ENCODE measurements at regions not wholly inside any gene's neighbourhood (a gene's known extent, or its start where the extent isn't known, plus 50 kb on each side); places are given as distances from the start of the nearest gene placed in this dataset.

- intact Hi-C loops (cut with micrococcal nuclease): no loop called here
- Histone ChIP-seq H4K20me1 (ENCODE audit: insufficient read depth, low read length) (no peaks in the 10 kb centered on the region), H3K9me3 (ENCODE audit: control insufficient read depth, insufficient read depth, low read length) (no peaks in the 10 kb centered on the region), H3K4ac (ENCODE audit: low read depth, low read length) (no peak overlapping the region), H3K4me3 (ENCODE audit: insufficient read depth, low read depth, low read length) (no peak overlapping the region), H2AFZ (replicated peaks; ENCODE audit: low read length, poor library complexity) (no peak overlapping the region), H3K9ac (ENCODE audit: low read depth, low read length) (no peak overlapping the region), H3K36me3 (ENCODE audit: control insufficient read depth, insufficient read depth, low read length) (no peaks in the 10 kb centered on the region), H3K4me2 (ENCODE audit: low read depth, low read length) (no peak overlapping the region), H3K27me3 (ENCODE audit: control insufficient read depth, insufficient read depth, low read length) (no peaks in the 10 kb centered on the region), H2BK20ac (ENCODE audit: low read depth, low read length) (no peak overlapping the region), H3K9me1 (ENCODE audit: insufficient read depth, low read length) (no peaks in the 10 kb centered on the region), H3K79me1 (ENCODE audit: low read depth in 1 of 2, low read length in 2 of 2) (no peaks in the 10 kb centered on the region), H4K8ac (ENCODE audit: low read depth in 2 of 2, low read length in 2 of 2) (no peak overlapping the region), H2BK15ac (ENCODE audit: low read depth, low read length) (no peak overlapping the region), H3K14ac (replicated peaks; ENCODE audit: low read depth, low read length) (no peak overlapping the region), H2AK5ac (ENCODE audit: low read depth, low read length) (no peak overlapping the region), H4K91ac (ENCODE audit: insufficient read depth, low read depth, low read length) (no peak overlapping the region), H3K18ac (ENCODE audit: low read depth, low read length) (no peak overlapping the region), H3K56ac (ENCODE audit: extremely low read depth, insufficient read depth, low read length) (no peak overlapping the region), H3K4me1 (ENCODE audit: control insufficient read depth, insufficient read depth, low read length) (peaks cover 5% of the 10 kb centered on the region; the same call in 1 of the 2 replicates), H2BK120ac (ENCODE audit: low read depth, low read length) (no peak overlapping the region), H3K27ac (ENCODE audit: insufficient read depth, low read length) (no peak overlapping the region), H2AK9ac (replicated peaks; ENCODE audit: low read depth, low read length, poor library complexity) (no peak overlapping the region), H2BK5ac (ENCODE audit: low read depth, low read length, poor library complexity, severe bottlenecking) (no peak overlapping the region), H3K23ac (ENCODE audit: low read depth, low read length) (no peak overlapping the region), H4K5ac (ENCODE audit: low read depth, low read length) (no peak overlapping the region)
- no TSS peak for BruUV-seq (replicated peaks)
- TF ChIP-seq CEBPB (IDR thresholded peaks at IDR 0.05; ENCODE audit: low read depth, low read length) (no peak), POLR2A (IDR thresholded peaks at IDR 0.05; ENCODE audit: low read depth, low read length) (no peak), CTCF (conservative IDR thresholded peaks at IDR 0.05; ENCODE audit: low read depth, low read length) (no peak), ELK1 (IDR thresholded peaks at IDR 0.05; ENCODE audit: borderline replicate concordance, low read depth, low read length) (no peak), USF2 (IDR thresholded peaks at IDR 0.05; ENCODE audit: low read depth, low read length) (no peak), SMC3 (IDR thresholded peaks at IDR 0.05; ENCODE audit: low read depth, low read length) (no peak), MAFK (IDR thresholded peaks at IDR 0.05; ENCODE audit: low read depth, low read length) (no peak), RFX5 (IDR thresholded peaks at IDR 0.05; ENCODE audit: low read depth, low read length) (no peak), MXI1 (IDR thresholded peaks at IDR 0.05; ENCODE audit: borderline replicate concordance, low read depth, low read length) (no peak), FOS (IDR thresholded peaks at IDR 0.05; ENCODE audit: low read depth, low read length) (no peak), RCOR1 (IDR thresholded peaks at IDR 0.05; ENCODE audit: insufficient replicate concordance, low read length) (no peak), CHD1 (IDR thresholded peaks at IDR 0.05; ENCODE audit: low read depth, low read length) (no peak), NFE2L2 (IDR thresholded peaks at IDR 0.05; ENCODE audit: low read depth, low read length) (no peak), MAZ (IDR thresholded peaks at IDR 0.05; ENCODE audit: borderline replicate concordance, low read depth, low read length) (no peak), BHLHE40 (IDR thresholded peaks at IDR 0.05; ENCODE audit: low read depth, low read length) (no peak)
- dilution Hi-C loops (cut with HindIII; ENCODE audit: low sequenced_read_pairs, unreplicated experiment): no loop called here
- in situ Hi-C loops (cut with MboI; ENCODE audit: low sequenced_read_pairs): no loop called here
- ATAC-seq (ENCODE audit: low read depth) (no peak), DNase-seq (no peak)
- ChIA-PET POLR2A (ENCODE audit: unreplicated experiment) (no interaction called here), CTCF (no interaction called here)
- no CpG with 5 or more reads among the region's 4 CpGs for WGBS, 2 experiments (ENCODE audit: extremely low coverage in 2 of 2, insufficient read length in 1 of 2)
Observed at GRCh38 chr20:60509407-60509806, 551.2 kb downstream of the CDH26 start.
